B cell (primary cell): ENCODE measurements at regions not wholly inside any gene's neighbourhood (a gene's known extent, or its start where the extent isn't known, plus 50 kb on each side); places are given as distances from the start of the nearest gene placed in this dataset.

Experiments used
- CTCF ChIP-seq: fragments of 200-600 bp; IDR thresholded peaks from one replicate; pipeline ENCODE4 v1.8.0; 2022; ENCODE audit warnings: antibody characterized with exemption, mild to moderate bottlenecking
- EZH2 ChIP-seq: IDR thresholded peaks from 2 replicates; pipeline ENCODE4 v1.6.1; 2012; ENCODE audit warnings: borderline replicate concordance, low read depth, mild to moderate bottlenecking, moderate library complexity, low read length; ENCODE audit not compliant: insufficient read depth, poor library complexity, severe bottlenecking

GRCh38 chr6:113102761-113103160 is 754.4 kb upstream of the MARCKS start:
- TF ChIP-seq CTCF, result no peak
- no peak for TF ChIP-seq EZH2
